HEK293 (cell line): ENCODE measurements at regions not wholly inside any gene's neighbourhood (a gene's known extent, or its start where the extent isn't known, plus 50 kb on each side); places are given as distances from the start of the nearest gene placed in this dataset.

Experiments
- CTCF ChIA-PET: fragments of 350-600 bp; formaldehyde crosslinking; extraction: SDS; loops from one replicate; lab custom pipeline; 2021; ENCODE audit warnings: antibody characterized with exemption; lab: Yijun Ruan, JAX
- POLR2A ChIA-PET: fragments of 300-600 bp; formaldehyde crosslinking; extraction: SDS; loops from one replicate; lab custom pipeline; 2020; ENCODE audit warnings: antibody characterized with exemption, inconsistent platforms; lab: Yijun Ruan, JAX
- H3K27ac ChIP-seq: fragments of 200-500 bp; sonication (Bioruptor generic); 2 replicates; pipeline ENCODE4 v1.5.1; 2014; ENCODE audit warnings: low read depth, low read length, control low read depth, inconsistent platforms; ENCODE audit errors: extremely low read depth
- H3K36me3 ChIP-seq, 2 experiments: fragments of 200-500 bp in 1 of 2; sonication (Bioruptor generic) in 1 of 2; 1 replicate in 1 of 2; 2 replicates in 1 of 2; pipeline ENCODE4 v1.5.1; 2014 to 2017; ENCODE audit warnings: inconsistent platforms in 2 of 2, low read length in 2 of 2; ENCODE audit not compliant: control insufficient read depth in 2 of 2, insufficient read depth in 1 of 2
- H3K4me1 ChIP-seq: fragments of 200-500 bp; sonication (Bioruptor generic); 2 replicates; pipeline ENCODE4 v1.5.1; 2014; ENCODE audit warnings: mild to moderate bottlenecking, low read length, inconsistent platforms; ENCODE audit not compliant: control insufficient read depth, insufficient read depth
- H3K4me3 ChIP-seq: 2 replicates; pipeline ENCODE4 v1.5.1; 2011; ENCODE audit warnings: low read depth, mild to moderate bottlenecking, control low read depth, low read length, moderate library complexity
- H3K9me3 ChIP-seq: fragments of 200-500 bp; sonication (Bioruptor generic); 2 replicates; pipeline ENCODE4 v1.5.1; 2014; ENCODE audit warnings: low read depth, low read length, inconsistent platforms; ENCODE audit not compliant: control insufficient read depth, insufficient read depth
- HOXC10 ChIP-seq: sonication (generic); formaldehyde crosslinking; IDR thresholded peaks from 2 replicates; pipeline ENCODE4 v1.8.1; 2023; ENCODE audit warnings: mild to moderate bottlenecking, missing genetic modification reagents
- WT1 ChIP-seq: fragments of 450-650 bp; formaldehyde crosslinking; IDR thresholded peaks from 2 replicates; pipeline ENCODE4 v1.5.1; 2016; ENCODE audit warnings: missing biosample characterization, missing genetic modification characterization
- ZBTB8A ChIP-seq: fragments of 450-650 bp; formaldehyde crosslinking; IDR thresholded peaks from 2 replicates; pipeline ENCODE4 v1.5.1; 2016; ENCODE audit warnings: missing biosample characterization, missing genetic modification characterization
- ZNF138 ChIP-seq: fragments of 450-650 bp; formaldehyde crosslinking; IDR thresholded peaks from 2 replicates; pipeline ENCODE4 v1.5.1; 2016; ENCODE audit warnings: missing biosample characterization, missing genetic modification characterization, borderline replicate concordance
- ZNF214 ChIP-seq: fragments of 450-650 bp; formaldehyde crosslinking; IDR thresholded peaks from 2 replicates; pipeline ENCODE4 v1.5.1; 2017; ENCODE audit warnings: missing biosample characterization, mild to moderate bottlenecking, missing genetic modification characterization, borderline replicate concordance
- ZNF221 ChIP-seq: fragments of 450-650 bp; formaldehyde crosslinking; IDR thresholded peaks from 2 replicates; pipeline ENCODE4 v1.5.1; 2017; ENCODE audit warnings: missing biosample characterization, missing genetic modification characterization, borderline replicate concordance
- ZNF292 ChIP-seq: fragments of 450-650 bp; formaldehyde crosslinking; IDR thresholded peaks from 2 replicates; pipeline ENCODE4 v1.5.1; 2016; ENCODE audit warnings: low read depth, missing biosample characterization, missing genetic modification characterization, borderline replicate concordance
- ZNF362 ChIP-seq: fragments of 450-650 bp; formaldehyde crosslinking; IDR thresholded peaks from 2 replicates; pipeline ENCODE4 v1.5.1; 2016; ENCODE audit warnings: missing biosample characterization, missing genetic modification characterization
- ZNF366 ChIP-seq: fragments of 450-650 bp; formaldehyde crosslinking; conservative IDR thresholded peaks from 2 replicates; pipeline ENCODE4 v1.5.1; 2016; ENCODE audit warnings: missing biosample characterization, missing genetic modification characterization
- ZNF404 ChIP-seq: fragments of 450-650 bp; formaldehyde crosslinking; IDR thresholded peaks from 2 replicates; pipeline ENCODE4 v1.5.1; 2017; ENCODE audit warnings: missing biosample characterization, missing genetic modification characterization
- ZNF510 ChIP-seq: fragments of 450-650 bp; formaldehyde crosslinking; IDR thresholded peaks from 2 replicates; pipeline ENCODE4 v1.5.1; 2018; ENCODE audit warnings: mild to moderate bottlenecking, missing genetic modification characterization, missing biosample characterization; ENCODE audit not compliant: insufficient replicate concordance
- ZNF513 ChIP-seq: fragments of 450-650 bp; IDR thresholded peaks from 2 replicates; pipeline ENCODE4 v1.5.1; 2018; ENCODE audit warnings: missing biosample characterization, missing genetic modification characterization
- ZNF529 ChIP-seq: fragments of 450-650 bp; formaldehyde crosslinking; IDR thresholded peaks from 2 replicates; pipeline ENCODE4 v1.5.1; 2017; ENCODE audit warnings: missing genetic modification characterization, missing biosample characterization; ENCODE audit not compliant: insufficient replicate concordance
- ZNF629 ChIP-seq: fragments of 450-650 bp; formaldehyde crosslinking; IDR thresholded peaks from 2 replicates; pipeline ENCODE4 v1.5.1; 2017; ENCODE audit warnings: missing biosample characterization, missing genetic modification characterization
- ZNF747 ChIP-seq: fragments of 450-650 bp; formaldehyde crosslinking; IDR thresholded peaks from 2 replicates; pipeline ENCODE4 v1.5.1; 2016; ENCODE audit warnings: missing biosample characterization, missing genetic modification characterization
- ZNF777 ChIP-seq: fragments of 450-650 bp; formaldehyde crosslinking; IDR thresholded peaks from 2 replicates; pipeline ENCODE4 v1.5.1; 2017; ENCODE audit warnings: missing biosample characterization, missing genetic modification characterization, borderline replicate concordance
- ZSCAN16 ChIP-seq: fragments of 450-650 bp; formaldehyde crosslinking; IDR thresholded peaks from 2 replicates; pipeline ENCODE4 v1.5.1; 2016; ENCODE audit warnings: missing biosample characterization, missing genetic modification characterization
- TF ChIP-seq, protein P1 (sequence below): fragments of 450-650 bp; formaldehyde crosslinking; IDR thresholded peaks from 2 replicates; pipeline ENCODE4 v1.5.1; 2016; ENCODE audit warnings: missing biosample characterization, missing genetic modification characterization
- TF ChIP-seq, protein P2 (sequence below): fragments of 450-650 bp; formaldehyde crosslinking; IDR thresholded peaks from 2 replicates; pipeline ENCODE4 v1.5.1; 2016; ENCODE audit warnings: missing biosample characterization, missing genetic modification characterization

- CTCF ChIA-PET, result interaction anchor here (0.6 kb wide), 1 partner anchor 14 kb away, joined by 3 read pairs; no protein-coding TSS in a partner anchor
- H3K4me1 ChIP-seq, result no peaks in the 10 kb centered on the region; the same call in 1 of the 2 replicates
- H3K27ac ChIP-seq, result no peak overlapping the region
- TF ChIP-seq ZNF292 (tag by site-specific recombination) (no peak), ZNF510 (no peak), ZNF366 (tag by site-specific recombination) (no peak), ZNF404 (tag by site-specific recombination) (no peak), ZNF138 (no peak), ZNF529 (no peak)
- TF ChIP-seq, protein P1, sequence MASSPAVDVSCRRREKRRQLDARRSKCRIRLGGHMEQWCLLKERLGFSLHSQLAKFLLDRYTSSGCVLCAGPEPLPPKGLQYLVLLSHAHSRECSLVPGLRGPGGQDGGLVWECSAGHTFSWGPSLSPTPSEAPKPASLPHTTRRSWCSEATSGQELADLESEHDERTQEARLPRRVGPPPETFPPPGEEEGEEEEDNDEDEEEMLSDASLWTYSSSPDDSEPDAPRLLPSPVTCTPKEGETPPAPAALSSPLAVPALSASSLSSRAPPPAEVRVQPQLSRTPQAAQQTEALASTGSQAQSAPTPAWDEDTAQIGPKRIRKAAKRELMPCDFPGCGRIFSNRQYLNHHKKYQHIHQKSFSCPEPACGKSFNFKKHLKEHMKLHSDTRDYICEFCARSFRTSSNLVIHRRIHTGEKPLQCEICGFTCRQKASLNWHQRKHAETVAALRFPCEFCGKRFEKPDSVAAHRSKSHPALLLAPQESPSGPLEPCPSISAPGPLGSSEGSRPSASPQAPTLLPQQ (tag by site-specific recombination), result no peak
- TF ChIP-seq, all 188 proteins: peak for 0
- POLR2A ChIA-PET, result no interaction called here
- Histone ChIP-seq H3K9me3 (no peaks in the 10 kb centered on the region), H3K36me3 (no peaks in the 10 kb centered on the region), H3K4me3 (no peak overlapping the region)
These were observed 191.7 kb downstream of the DRD1 start for GRCh38 chr5:175252234-175252805.

DNA sequence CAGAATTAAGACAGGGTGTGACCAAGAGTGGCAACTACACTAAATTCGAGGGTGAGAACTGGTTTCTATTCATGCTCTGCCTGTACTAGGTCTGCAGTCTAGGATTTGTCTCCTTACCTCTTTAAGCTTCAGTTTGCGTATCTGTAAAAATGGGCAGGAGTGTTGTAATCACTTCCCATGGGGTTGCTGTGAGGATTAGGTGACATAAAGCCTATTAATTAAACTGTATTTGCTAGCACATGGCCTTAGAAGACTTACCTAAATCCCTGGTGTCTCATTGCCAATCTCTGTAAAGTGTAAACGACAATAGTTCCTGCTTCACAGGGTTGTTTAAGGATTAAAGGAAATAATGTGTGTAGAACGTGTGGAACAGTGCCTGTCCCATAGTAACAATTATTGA is 193.6 kb downstream of the DRD1 start:
- no peaks in the 10 kb centered on the region for H3K36me3 ChIP-seq
- TF ChIP-seq ZNF747 (tag by site-specific recombination) (no peak), ZNF214 (tag by site-specific recombination) (no peak), ZNF513 (no peak), ZNF362 (tag by site-specific recombination) (no peak), ZNF221 (tag by site-specific recombination) (no peak), ZBTB8A (tag by site-specific recombination) (no peak), ZNF629 (no peak), ZSCAN16 (tag by site-specific recombination) (no peak), WT1 (tag by site-specific recombination) (no peak), HOXC10 (CRISPR knock-in tag) (no peak), ZNF777 (tag by site-specific recombination) (no peak)
- TF ChIP-seq, protein P2, sequence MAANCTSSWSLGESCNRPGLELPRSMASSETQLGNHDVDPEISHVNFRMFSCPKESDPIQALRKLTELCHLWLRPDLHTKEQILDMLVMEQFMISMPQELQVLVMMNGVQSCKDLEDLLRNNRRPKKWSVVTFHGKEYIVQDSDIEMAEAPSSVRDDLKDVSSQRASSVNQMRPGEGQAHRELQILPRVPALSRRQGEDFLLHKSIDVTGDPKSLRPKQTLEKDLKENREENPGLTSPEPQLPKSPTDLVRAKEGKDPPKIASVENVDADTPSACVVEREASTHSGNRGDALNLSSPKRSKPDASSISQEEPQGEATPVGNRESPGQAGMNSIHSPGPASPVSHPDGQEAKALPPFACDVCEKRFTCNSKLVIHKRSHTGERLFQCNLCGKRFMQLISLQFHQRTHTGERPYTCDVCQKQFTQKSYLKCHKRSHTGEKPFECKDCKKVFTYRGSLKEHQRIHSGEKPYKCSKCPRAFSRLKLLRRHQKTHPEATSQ, result no peak
- TF ChIP-seq, all 188 proteins: peak for 0
- CTCF ChIA-PET, result interaction anchor here (0.7 to 1.2 kb wide), 2 partner anchors 15 to 423 kb away, joined by 3 read pairs; no protein-coding TSS in a partner anchor

More for the DNA sequence above, 193.6 kb downstream of the DRD1 start:
- H3K27ac ChIP-seq, result no peak overlapping the region
- H3K9me3 ChIP-seq, result no peaks in the 10 kb centered on the region
- peaks cover 2% of the 10 kb centered on the region; the same call in 1 of the 2 replicates for H3K4me1 ChIP-seq
- H3K4me3 ChIP-seq, result no peak overlapping the region
- POLR2A ChIA-PET, result no interaction called here
